22Rv1 (cell line): ENCODE measurements at regions not wholly inside any gene's neighbourhood (a gene's known extent, or its start where the extent isn't known, plus 50 kb on each side); places are given as distances from the start of the nearest gene placed in this dataset.

Experiments used
- CTCF ChIP-seq: fragments of 450-650 bp; IDR thresholded peaks from 2 replicates; pipeline ENCODE4 v1.5.1; 2017; ENCODE audit warnings: mild to moderate bottlenecking
- ZFX ChIP-seq: fragments of 450-650 bp; IDR thresholded peaks from 2 replicates; pipeline ENCODE4 v1.6.1; 2017; ENCODE audit warnings: antibody characterized with exemption, borderline replicate concordance

DNA sequence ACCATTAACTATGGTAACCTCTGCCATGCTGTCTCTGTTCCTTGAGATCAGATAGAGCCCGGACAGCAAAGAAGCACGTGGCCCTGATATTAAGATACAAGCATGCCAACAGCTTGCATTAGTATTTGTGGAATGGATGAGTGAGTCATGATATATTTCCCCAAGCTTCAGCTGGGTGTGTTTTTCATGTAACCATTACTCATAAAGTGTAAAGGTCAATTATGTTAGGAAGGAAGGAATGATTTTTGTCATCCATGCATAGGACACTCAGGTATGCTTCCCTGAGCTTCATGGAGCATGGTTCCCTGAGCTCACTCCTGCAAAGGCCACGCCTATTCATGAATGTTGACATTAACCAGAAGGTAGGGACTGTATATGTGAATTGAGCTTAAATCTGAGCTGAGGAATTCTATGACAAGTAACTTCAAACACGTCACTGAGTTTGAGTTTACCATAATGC is 74.6 kb downstream of the ARL4C start:
- TF ChIP-seq CTCF (no peak), ZFX (no peak)
